PC-3 (cell line): ENCODE measurements at regions not wholly inside any gene's neighbourhood (a gene's known extent, or its start where the extent isn't known, plus 50 kb on each side); places are given as distances from the start of the nearest gene placed in this dataset.

Experiments used
- EZH2 ChIP-seq: fragments of 300-600 bp; sonication (generic); IDR thresholded peaks from one replicate; pipeline ENCODE4 v1.6.1; 2017; ENCODE audit warnings: antibody characterized with exemption, mild to moderate bottlenecking, low read length; ENCODE audit not compliant: unreplicated experiment
- EZH2phosphoT487 ChIP-seq: fragments of 300-600 bp; sonication (generic); IDR thresholded peaks from 2 replicates; pipeline ENCODE4 v1.6.1; 2018; ENCODE audit warnings: mild to moderate bottlenecking, antibody characterized with exemption, low read length, borderline replicate concordance
- TF ChIP-seq, protein P1 (sequence below): fragments of 300-600 bp; sonication (generic); conservative IDR thresholded peaks from 2 replicates; pipeline ENCODE4 v1.5.1; 2017; ENCODE audit warnings: antibody characterized with exemption, low read depth, mild to moderate bottlenecking, low read length

DNA sequence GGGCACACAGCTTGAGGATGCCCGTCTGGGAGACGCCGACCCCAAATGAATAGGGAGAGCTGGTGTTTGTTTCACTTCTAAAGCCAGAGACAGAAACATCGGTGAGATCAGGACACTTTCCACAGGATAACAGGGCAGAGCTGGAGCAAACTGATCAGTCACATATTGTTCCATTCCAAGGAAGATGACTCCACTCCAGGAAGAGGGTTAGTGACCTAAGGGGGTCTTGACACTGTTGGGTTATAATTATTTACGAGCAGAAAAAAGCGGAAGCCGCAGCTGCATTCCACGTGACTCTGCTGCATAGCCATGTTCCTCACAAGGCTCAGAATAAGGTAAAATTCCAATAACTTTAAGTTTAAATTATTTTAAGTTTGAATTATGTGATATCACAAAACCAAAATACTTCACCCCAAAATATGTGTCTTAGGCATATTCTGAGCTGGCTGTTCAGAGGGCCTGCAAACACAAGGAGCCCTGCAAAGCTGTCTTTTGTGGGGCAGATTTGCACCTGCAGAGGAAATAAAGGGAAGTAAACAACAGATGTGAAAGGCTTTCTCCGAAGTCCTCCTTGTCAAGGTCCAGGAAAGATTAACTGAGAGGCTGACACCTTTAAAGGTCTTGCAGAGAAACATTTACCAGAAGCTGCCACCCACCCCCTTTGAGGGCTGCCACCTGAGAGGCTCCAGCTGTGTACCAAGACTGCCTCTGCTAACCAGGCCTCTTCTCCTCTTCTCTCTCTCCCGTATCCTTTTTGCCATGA, 819.2 kb downstream of the UQCRFS1 start:
- TF ChIP-seq, protein P1, sequence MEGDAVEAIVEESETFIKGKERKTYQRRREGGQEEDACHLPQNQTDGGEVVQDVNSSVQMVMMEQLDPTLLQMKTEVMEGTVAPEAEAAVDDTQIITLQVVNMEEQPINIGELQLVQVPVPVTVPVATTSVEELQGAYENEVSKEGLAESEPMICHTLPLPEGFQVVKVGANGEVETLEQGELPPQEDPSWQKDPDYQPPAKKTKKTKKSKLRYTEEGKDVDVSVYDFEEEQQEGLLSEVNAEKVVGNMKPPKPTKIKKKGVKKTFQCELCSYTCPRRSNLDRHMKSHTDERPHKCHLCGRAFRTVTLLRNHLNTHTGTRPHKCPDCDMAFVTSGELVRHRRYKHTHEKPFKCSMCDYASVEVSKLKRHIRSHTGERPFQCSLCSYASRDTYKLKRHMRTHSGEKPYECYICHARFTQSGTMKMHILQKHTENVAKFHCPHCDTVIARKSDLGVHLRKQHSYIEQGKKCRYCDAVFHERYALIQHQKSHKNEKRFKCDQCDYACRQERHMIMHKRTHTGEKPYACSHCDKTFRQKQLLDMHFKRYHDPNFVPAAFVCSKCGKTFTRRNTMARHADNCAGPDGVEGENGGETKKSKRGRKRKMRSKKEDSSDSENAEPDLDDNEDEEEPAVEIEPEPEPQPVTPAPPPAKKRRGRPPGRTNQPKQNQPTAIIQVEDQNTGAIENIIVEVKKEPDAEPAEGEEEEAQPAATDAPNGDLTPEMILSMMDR, result no peak
- no peak for TF ChIP-seq EZH2
- TF ChIP-seq EZH2phosphoT487, result no peak
